HTR-8/SVneo (cell line): ENCODE measurements at regions not wholly inside any gene's neighbourhood (a gene's known extent, or its start where the extent isn't known, plus 50 kb on each side); places are given as distances from the start of the nearest gene placed in this dataset.

Source experiments
- DNase-seq: peaks from one replicate; pipeline ENCODE4 v3.0.0; 2011; ENCODE audit warnings: low spot score, mixed read lengths; ENCODE audit not compliant: insufficient read length
- FAIRE-seq: peaks from 2 replicates; lab custom pipeline; 2011; peaks lifted over from hg19 to GRCh38; lab: Jason Lieb, UNC

- no peak for FAIRE-seq
- DNase-seq = no peak
These were observed 94.7 kb downstream of the DISP1 start for GRCh38 chr1:222909586-222909985.

- FAIRE-seq (no peak), DNase-seq (no peak)
These were observed 95.9 kb downstream of the DISP1 start for GRCh38 chr1:222910699-222911098.

- DNase-seq (no peak), FAIRE-seq (no peak)
These were observed 97.0 kb downstream of the DISP1 start for GRCh38 chr1:222911866-222912265.

- DNase-seq (no peak), FAIRE-seq (no peak)
These were observed 97.9 kb downstream of the DISP1 start for GRCh38 chr1:222912730-222913129.

- FAIRE-seq = no peak
- no peak for DNase-seq
These were observed 100.2 kb downstream of the DISP1 start for GRCh38 chr1:222914861-222915632.

- no peak for FAIRE-seq
- DNase-seq = no peak
These were observed 101.3 kb downstream of the DISP1 start for GRCh38 chr1:222916100-222916499.

- no peak for DNase-seq
These were observed 104.1 kb downstream of the DISP1 start for GRCh38 chr1:222918801-222919477.

GRCh38 chr1:222919478-222919865 is 104.6 kb downstream of the DISP1 start:
- DNase-seq = no peak
- no peak for FAIRE-seq

More at GRCh38 chr1:222918801-222919477, 104.1 kb downstream of the DISP1 start:
- FAIRE-seq = no peak

GRCh38 chr1:222920169-222920568 is 105.3 kb downstream of the DISP1 start:
- no peak for FAIRE-seq
- no peak for DNase-seq

- FAIRE-seq = no peak
- no peak for DNase-seq
These were observed 107.1 kb downstream of the DISP1 start for GRCh38 chr1:222921945-222922344.

GRCh38 chr1:222923506-222923905 is 108.7 kb downstream of the DISP1 start:
- DNase-seq (no peak), FAIRE-seq (no peak)

- DNase-seq (no peak), FAIRE-seq (no peak)
These were observed 109.4 kb downstream of the DISP1 start for GRCh38 chr1:222924136-222924706.

- no peak for DNase-seq
- FAIRE-seq = no peak
These were observed 111.7 kb downstream of the DISP1 start for GRCh38 chr1:222926566-222926965.

GRCh38 chr1:222927031-222927430 is 112.2 kb downstream of the DISP1 start:
- no peak for FAIRE-seq

GRCh38 chr1:222928212-222928611 is 113.4 kb downstream of the DISP1 start:
- no peak for FAIRE-seq
- DNase-seq = no peak

More at GRCh38 chr1:222927031-222927430, 112.2 kb downstream of the DISP1 start:
- DNase-seq = no peak

GRCh38 chr1:222930070-222930469 is 115.2 kb downstream of the DISP1 start:
- DNase-seq (no peak), FAIRE-seq (no peak)

GRCh38 chr1:222931023-222931422 is 116.2 kb downstream of the DISP1 start:
- FAIRE-seq = no peak
- DNase-seq = no peak

- FAIRE-seq (no peak), DNase-seq (no peak)
These were observed 118.4 kb downstream of the DISP1 start for GRCh38 chr1:222933273-222933672.

- FAIRE-seq (no peak), DNase-seq (no peak)
These were observed 120.5 kb downstream of the DISP1 start for GRCh38 chr1:222935239-222935900.

- no peak for DNase-seq
These were observed 121.2 kb downstream of the DISP1 start for GRCh38 chr1:222936042-222936441.

GRCh38 chr1:222938986-222939385 is 124.1 kb downstream of the DISP1 start:
- FAIRE-seq = no peak
- DNase-seq = no peak

More at GRCh38 chr1:222936042-222936441, 121.2 kb downstream of the DISP1 start:
- FAIRE-seq = no peak
